ENCODE measurements at regions not wholly inside any gene's neighbourhood (a gene's known extent, or its start where the extent isn't known, plus 50 kb on each side); places are given as distances from the start of the nearest gene placed in this dataset.
A peak's percentile ranks its signal among the peaks of the same experiment; 100 is the strongest.
"Not testable (repeated sequence)": the region's sequence is repeated elsewhere in the genome, so short reads cannot be mapped to it uniquely, and the experiment has no call there.

- DNase-seq; intact Hi-C loops (cut with DNase I): not testable (repeated sequence)
Measured at GRCh38 chr7:150035769-150036168, 162.0 kb downstream of the ATP6V0E2 start.

- intact Hi-C loops (cut with DNase I); DNase-seq: not testable (repeated sequence)
Measured at GRCh38 chr7:150039061-150039460, 165.3 kb downstream of the ATP6V0E2 start.

- DNase-seq; intact Hi-C loops (cut with DNase I): not testable (repeated sequence)
Measured at GRCh38 chr7:150042281-150042680, 168.5 kb downstream of the ATP6V0E2 start.

- peak in 1 of 42 donors; percentile 28 for DNase-seq
- intact Hi-C loops (cut with DNase I): loop anchor here (5.0 kb wide), 1 partner anchor 162 kb away; no protein-coding TSS in a partner anchor
Measured at GRCh38 chr7:150044771-150045170, 171.0 kb downstream of the ATP6V0E2 start.

- peak in 1 of 42 donors; percentile 15 for DNase-seq
- intact Hi-C loops (cut with DNase I): loop anchor here (5.0 kb wide), 1 partner anchor 163 kb away; no protein-coding TSS in a partner anchor
Measured at GRCh38 chr7:150045596-150045995, 171.8 kb downstream of the ATP6V0E2 start.

- peak in 3 of 42 donors; percentile 7 to 32 (median 15) for DNase-seq
- intact Hi-C loops (cut with DNase I): loop anchor here (5.0 kb wide), 1 partner anchor 164 kb away; no protein-coding TSS in a partner anchor
Measured at GRCh38 chr7:150046290-150047194, 172.8 kb downstream of the ATP6V0E2 start.

GRCh38 chr7:150047329-150047728, 173.6 kb downstream of the ATP6V0E2 start:
- DNase-seq: peak in 30 of 42 donors; percentile 9 to 56 (median 34)
- intact Hi-C loops (cut with DNase I): loop anchor here (5.0 kb wide), 1 partner anchor 165 kb away; no protein-coding TSS in a partner anchor

- peak in 34 of 42 donors; percentile 13 to 64 (median 36) for DNase-seq
- intact Hi-C loops (cut with DNase I): loop anchor here (5.0 kb wide), 1 partner anchor 165 kb away; no protein-coding TSS in a partner anchor
Measured at GRCh38 chr7:150047772-150048171, 174.0 kb downstream of the ATP6V0E2 start.

- intact Hi-C loops (cut with DNase I): loop anchor here (5.0 kb wide), 1 partner anchor 166 kb away; no protein-coding TSS in a partner anchor
- DNase-seq: peak in 21 of 42 donors; percentile 5 to 41 (median 21)
Measured at GRCh38 chr7:150048244-150049011, 174.7 kb downstream of the ATP6V0E2 start.

- intact Hi-C loops (cut with DNase I): loop anchor here (5.0 kb wide), 1 partner anchor 167 kb away; no protein-coding TSS in a partner anchor
- DNase-seq: peak in 41 of 42 donors; percentile 6 to 72 (median 53)
Measured at GRCh38 chr7:150049012-150049655, 175.4 kb downstream of the ATP6V0E2 start.

- intact Hi-C loops (cut with DNase I): not testable (repeated sequence)
- peak in 1 of 42 donors; percentile 8 for DNase-seq
Measured at GRCh38 chr7:150053396-150053795, 179.6 kb downstream of the ATP6V0E2 start.

GRCh38 chr7:150054242-150054641, 180.5 kb downstream of the ATP6V0E2 start:
- intact Hi-C loops (cut with DNase I); DNase-seq: not testable (repeated sequence)

- peak; percentile 78 to 99 (median 90) for DNase-seq
- intact Hi-C loops (cut with DNase I): not testable (repeated sequence)
Measured at GRCh38 chr7:150060259-150061221, 186.8 kb downstream of the ATP6V0E2 start.

- peak in 2 of 42 donors; percentile 11 to 16 for DNase-seq
- intact Hi-C loops (cut with DNase I): not testable (repeated sequence)
Measured at GRCh38 chr7:150063195-150063594, 189.4 kb downstream of the ATP6V0E2 start.

- DNase-seq; intact Hi-C loops (cut with DNase I): not testable (repeated sequence)
Measured at GRCh38 chr7:150069555-150070313, 196.0 kb downstream of the ATP6V0E2 start.

GRCh38 chr7:150077543-150077942, 203.8 kb downstream of the ATP6V0E2 start:
- DNase-seq; intact Hi-C loops (cut with DNase I): not testable (repeated sequence)

- DNase-seq; intact Hi-C loops (cut with DNase I): not testable (repeated sequence)
Measured at GRCh38 chr7:150081865-150082264, 208.1 kb downstream of the ATP6V0E2 start.
